ENCODE measurements at regions not wholly inside any gene's neighbourhood (a gene's known extent, or its start where the extent isn't known, plus 50 kb on each side); places are given as distances from the start of the nearest gene placed in this dataset.

DNA sequence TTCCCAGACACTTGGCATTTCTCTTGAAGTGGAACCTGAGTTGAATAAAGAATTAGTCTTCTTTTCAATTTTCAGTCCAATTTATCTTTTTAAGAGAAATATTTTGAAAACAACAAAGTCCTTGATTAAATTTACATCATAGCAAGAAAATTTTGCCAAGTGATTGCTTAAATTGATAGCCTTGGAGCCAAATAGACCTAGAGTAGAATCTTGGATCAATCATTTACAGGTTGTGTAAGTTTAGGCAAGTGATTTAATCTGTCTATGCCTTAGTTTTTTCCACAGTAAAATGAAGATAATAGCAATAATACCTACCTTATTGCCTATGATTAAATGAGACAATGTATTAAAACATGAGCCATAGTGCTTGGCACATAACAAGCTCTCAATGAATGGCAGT lies 113.9 kb downstream of the LHX9 start:
- H3K4me3 ChIP-seq (ENCODE audit: low read depth, low read length), result no peak overlapping the region
- TF ChIP-seq, protein P1, sequence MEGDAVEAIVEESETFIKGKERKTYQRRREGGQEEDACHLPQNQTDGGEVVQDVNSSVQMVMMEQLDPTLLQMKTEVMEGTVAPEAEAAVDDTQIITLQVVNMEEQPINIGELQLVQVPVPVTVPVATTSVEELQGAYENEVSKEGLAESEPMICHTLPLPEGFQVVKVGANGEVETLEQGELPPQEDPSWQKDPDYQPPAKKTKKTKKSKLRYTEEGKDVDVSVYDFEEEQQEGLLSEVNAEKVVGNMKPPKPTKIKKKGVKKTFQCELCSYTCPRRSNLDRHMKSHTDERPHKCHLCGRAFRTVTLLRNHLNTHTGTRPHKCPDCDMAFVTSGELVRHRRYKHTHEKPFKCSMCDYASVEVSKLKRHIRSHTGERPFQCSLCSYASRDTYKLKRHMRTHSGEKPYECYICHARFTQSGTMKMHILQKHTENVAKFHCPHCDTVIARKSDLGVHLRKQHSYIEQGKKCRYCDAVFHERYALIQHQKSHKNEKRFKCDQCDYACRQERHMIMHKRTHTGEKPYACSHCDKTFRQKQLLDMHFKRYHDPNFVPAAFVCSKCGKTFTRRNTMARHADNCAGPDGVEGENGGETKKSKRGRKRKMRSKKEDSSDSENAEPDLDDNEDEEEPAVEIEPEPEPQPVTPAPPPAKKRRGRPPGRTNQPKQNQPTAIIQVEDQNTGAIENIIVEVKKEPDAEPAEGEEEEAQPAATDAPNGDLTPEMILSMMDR (IDR thresholded peaks at IDR 0.05; ENCODE audit: low read depth, low read length, missing control alignments), result no peak
- DNase-seq (ENCODE audit: low read depth), result no peak

- no peak for DNase-seq (ENCODE audit: low read depth)
- TF ChIP-seq, protein P1 (IDR thresholded peaks at IDR 0.05; ENCODE audit: low read depth, low read length, missing control alignments), result no peak
- no peak overlapping the region for H3K4me3 ChIP-seq (ENCODE audit: low read depth, low read length)
These were observed 115.5 kb downstream of the LHX9 start for GRCh38 chr1:198032668-198033067.

DNA sequence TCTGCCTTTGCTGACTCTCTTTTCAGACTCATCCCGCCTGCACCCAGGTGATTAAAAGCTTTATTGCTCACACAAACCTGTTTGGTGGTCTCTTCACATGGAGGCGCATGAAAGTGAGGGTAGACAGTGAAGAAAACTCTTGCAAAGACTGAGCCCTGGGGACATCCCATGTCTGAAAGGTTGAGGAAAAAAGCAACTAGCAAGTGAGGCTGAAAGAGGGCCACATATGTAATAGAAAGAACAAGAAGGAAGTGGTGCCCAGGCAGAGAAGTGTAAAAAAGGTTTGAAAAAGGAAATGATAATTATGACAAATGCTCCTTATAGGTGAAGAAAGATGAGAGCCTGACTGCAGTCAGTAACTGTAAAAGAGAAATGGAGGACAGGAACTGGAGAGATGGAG lies 115.9 kb upstream of the NEK7 start:
- TF ChIP-seq, protein P1 (IDR thresholded peaks at IDR 0.05; ENCODE audit: low read depth, low read length, missing control alignments), result no peak

GRCh38 chr1:198042168-198042567 lies 114.6 kb upstream of the NEK7 start:
- H3K4me3 ChIP-seq (ENCODE audit: low read depth, low read length), result no peak overlapping the region
- DNase-seq (ENCODE audit: low read depth), result no peak
- TF ChIP-seq, protein P1 (IDR thresholded peaks at IDR 0.05; ENCODE audit: low read depth, low read length, missing control alignments), result no peak

More for the DNA sequence above, 115.9 kb upstream of the NEK7 start:
- no peak overlapping the region for H3K4me3 ChIP-seq (ENCODE audit: low read depth, low read length)
- no peak for DNase-seq (ENCODE audit: low read depth)

DNA sequence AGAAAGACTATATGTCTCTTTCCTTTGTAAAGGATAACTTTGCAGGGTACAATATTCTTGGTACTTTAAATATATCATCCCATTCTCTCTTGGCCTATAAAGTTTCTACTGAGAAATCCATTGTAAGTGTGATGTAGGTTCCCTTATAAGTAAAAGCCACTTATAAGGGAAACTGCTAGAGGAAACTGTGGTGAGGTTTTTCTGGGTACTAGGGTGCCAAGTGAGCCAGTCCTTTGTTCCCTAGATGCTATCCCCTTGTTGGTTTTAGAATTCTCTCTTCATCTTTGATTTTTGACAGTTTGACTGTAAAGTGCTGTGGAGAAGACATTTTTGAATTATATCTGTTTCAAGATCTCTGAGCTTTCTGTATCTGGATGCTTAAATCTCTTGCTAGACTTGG lies 108.9 kb upstream of the NEK7 start:
- no peak for DNase-seq (ENCODE audit: low read depth)
- TF ChIP-seq, protein P1 (IDR thresholded peaks at IDR 0.05; ENCODE audit: low read depth, low read length, missing control alignments), result no peak
- no peak overlapping the region for H3K4me3 ChIP-seq (ENCODE audit: low read depth, low read length)

- TF ChIP-seq, protein P1 (IDR thresholded peaks at IDR 0.05; ENCODE audit: low read depth, low read length, missing control alignments), result no peak
- no peak overlapping the region for H3K4me3 ChIP-seq (ENCODE audit: low read depth, low read length)
- DNase-seq (ENCODE audit: low read depth), result no peak
These were observed 102.3 kb upstream of the NEK7 start for GRCh38 chr1:198054510-198054909.

DNA sequence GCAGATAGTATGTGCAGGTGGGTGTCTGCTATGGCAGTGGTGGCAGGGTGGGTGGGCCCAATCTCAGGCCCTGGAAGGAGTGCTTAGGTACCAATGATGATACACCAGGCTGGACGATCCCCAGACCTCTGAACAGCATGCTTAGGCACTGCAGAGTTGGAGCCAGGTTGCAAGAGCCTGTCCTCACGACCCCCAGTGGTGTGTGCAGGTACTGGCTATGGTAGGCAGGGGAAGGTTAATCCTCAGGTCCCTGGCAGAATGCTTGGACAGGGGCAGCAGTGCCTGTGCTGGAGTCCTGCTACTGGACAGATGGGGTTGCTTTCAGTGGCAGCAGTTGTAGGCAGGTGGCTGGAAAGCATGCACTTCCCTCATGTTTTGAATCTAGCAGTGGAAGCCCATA lies 100.5 kb upstream of the NEK7 start:
- H3K4me3 ChIP-seq (ENCODE audit: low read depth, low read length), result no peak overlapping the region
- no peak for DNase-seq (ENCODE audit: low read depth)
- TF ChIP-seq, protein P1 (IDR thresholded peaks at IDR 0.05; ENCODE audit: low read depth, low read length, missing control alignments), result peak; percentile 68

Measured in GM12864 (cell line).